HUES6 (cell line): ENCODE measurements at regions not wholly inside any gene's neighbourhood (a gene's known extent, or its start where the extent isn't known, plus 50 kb on each side); places are given as distances from the start of the nearest gene placed in this dataset.
"Not testable (repeated sequence)": the region's sequence is repeated elsewhere in the genome, so short reads cannot be mapped to it uniquely, and the experiment has no call there.

ENCODE experiments used
- H3K27ac ChIP-seq: 2 replicates; pipeline ENCODE4 v1.7.0; 2013; ENCODE audit warnings: low read depth, mild to moderate bottlenecking, low read length, inconsistent platforms
- H3K27me3 ChIP-seq: 2 replicates; pipeline ENCODE4 v1.6.1; 2013; ENCODE audit warnings: low read length; ENCODE audit not compliant: control insufficient read depth, insufficient read depth
- H3K36me3 ChIP-seq: 2 replicates; pipeline ENCODE4 v1.6.1; 2013; ENCODE audit warnings: low read length; ENCODE audit not compliant: control insufficient read depth, insufficient read depth
- H3K4me1 ChIP-seq: 2 replicates; pipeline ENCODE4 v1.6.1; 2013; ENCODE audit warnings: low read length; ENCODE audit not compliant: control insufficient read depth, insufficient read depth
- H3K4me3 ChIP-seq: 2 replicates; pipeline ENCODE4 v1.5.1; 2013; ENCODE audit warnings: low read depth, low read length
- H3K9ac ChIP-seq: one replicate; pipeline ENCODE4 v1.6.1; 2013; ENCODE audit warnings: mild to moderate bottlenecking, low read length
- H3K9me3 ChIP-seq: 2 replicates; pipeline ENCODE4 v1.6.1; 2013; ENCODE audit warnings: low read depth, low read length; ENCODE audit not compliant: control insufficient read depth, insufficient read depth

DNA sequence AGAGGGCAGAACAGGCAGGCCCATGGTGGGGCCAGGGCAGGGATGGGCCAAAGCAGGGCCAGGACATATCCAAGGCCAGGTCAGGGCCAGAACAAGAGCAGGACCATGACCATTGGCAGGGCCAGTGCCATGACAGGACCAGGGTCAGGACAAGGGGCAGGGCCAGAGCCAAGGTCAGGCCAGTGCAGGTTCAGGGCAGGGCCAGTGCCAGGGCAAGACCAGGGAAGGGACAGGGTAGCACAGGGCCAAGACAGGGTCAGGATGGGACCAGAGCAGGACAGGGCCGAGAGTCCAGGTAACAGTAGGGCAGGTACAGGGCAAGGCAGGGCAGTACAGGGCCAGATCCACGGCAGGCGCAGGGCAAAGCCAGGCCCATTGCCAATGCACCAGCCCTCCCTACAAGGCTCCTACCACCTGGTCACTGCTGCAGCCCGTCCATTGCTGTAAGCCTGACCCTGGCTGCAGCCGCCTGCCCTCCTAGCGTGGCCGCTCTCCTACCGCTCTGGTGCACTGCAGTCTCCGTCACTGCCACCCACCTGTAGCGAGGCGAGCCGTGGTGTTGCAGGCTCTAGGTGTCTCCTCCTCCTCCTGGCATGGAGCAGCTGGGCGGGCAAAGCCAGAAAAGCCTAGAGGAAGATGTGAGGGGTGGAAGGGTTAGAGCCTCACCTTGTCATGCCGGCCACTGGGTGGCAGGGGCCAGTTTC, 397.1 kb downstream of the GOLGA6L6 start:
- H3K9me3 ChIP-seq, H3K27me3 ChIP-seq, H3K27ac ChIP-seq, H3K9ac ChIP-seq, H3K4me3 ChIP-seq, H3K36me3 ChIP-seq, H3K4me1 ChIP-seq: not testable (repeated sequence)

- H3K4me3 ChIP-seq, H3K27ac ChIP-seq, H3K9ac ChIP-seq, H3K36me3 ChIP-seq, H3K9me3 ChIP-seq, H3K4me1 ChIP-seq, H3K27me3 ChIP-seq: not testable (repeated sequence)
Observed at GRCh38 chr15:20142906-20143305, 398.7 kb downstream of the GOLGA6L6 start.

- H3K27me3 ChIP-seq, H3K36me3 ChIP-seq, H3K4me3 ChIP-seq, H3K9ac ChIP-seq, H3K9me3 ChIP-seq, H3K4me1 ChIP-seq, H3K27ac ChIP-seq: not testable (repeated sequence)
Observed at GRCh38 chr15:20142410-20142809, 399.2 kb downstream of the GOLGA6L6 start.

DNA sequence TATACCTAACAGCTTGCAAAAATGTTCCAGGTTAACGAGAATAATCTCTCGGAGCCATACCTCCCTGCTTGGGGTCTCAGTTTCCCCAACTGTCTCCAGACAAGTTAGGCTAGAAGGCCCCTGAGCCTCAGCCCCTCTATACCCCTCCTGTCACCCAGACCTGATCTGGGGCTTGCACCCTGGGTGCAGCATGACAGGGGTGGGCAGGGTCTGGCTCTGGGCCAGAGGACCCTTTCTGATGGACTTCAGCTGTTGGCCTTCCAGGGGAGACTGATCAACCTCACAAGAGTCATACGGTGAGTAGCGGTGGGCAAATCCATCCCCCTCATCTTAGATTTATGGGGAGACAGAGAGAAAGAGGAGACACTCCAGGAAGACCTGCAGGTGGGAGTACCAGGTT, 416.9 kb downstream of the GOLGA6L6 start:
- H3K9ac ChIP-seq, H3K27ac ChIP-seq, H3K4me3 ChIP-seq, H3K36me3 ChIP-seq, H3K9me3 ChIP-seq, H3K27me3 ChIP-seq, H3K4me1 ChIP-seq: not testable (repeated sequence)

- Histone ChIP-seq H3K4me3 (no peak overlapping the region), H3K27ac (no peak overlapping the region), H3K9me3 (peaks cover 5% of the 10 kb centered on the region; the same call in 1 of the 2 replicates), H3K4me1 (no peaks in the 10 kb centered on the region), H3K27me3 (no peaks in the 10 kb centered on the region), H3K36me3 (no peaks in the 10 kb centered on the region), H3K9ac (no peak overlapping the region)
Observed at GRCh38 chr15:20106026-20106425, 435.6 kb downstream of the GOLGA6L6 start.

DNA sequence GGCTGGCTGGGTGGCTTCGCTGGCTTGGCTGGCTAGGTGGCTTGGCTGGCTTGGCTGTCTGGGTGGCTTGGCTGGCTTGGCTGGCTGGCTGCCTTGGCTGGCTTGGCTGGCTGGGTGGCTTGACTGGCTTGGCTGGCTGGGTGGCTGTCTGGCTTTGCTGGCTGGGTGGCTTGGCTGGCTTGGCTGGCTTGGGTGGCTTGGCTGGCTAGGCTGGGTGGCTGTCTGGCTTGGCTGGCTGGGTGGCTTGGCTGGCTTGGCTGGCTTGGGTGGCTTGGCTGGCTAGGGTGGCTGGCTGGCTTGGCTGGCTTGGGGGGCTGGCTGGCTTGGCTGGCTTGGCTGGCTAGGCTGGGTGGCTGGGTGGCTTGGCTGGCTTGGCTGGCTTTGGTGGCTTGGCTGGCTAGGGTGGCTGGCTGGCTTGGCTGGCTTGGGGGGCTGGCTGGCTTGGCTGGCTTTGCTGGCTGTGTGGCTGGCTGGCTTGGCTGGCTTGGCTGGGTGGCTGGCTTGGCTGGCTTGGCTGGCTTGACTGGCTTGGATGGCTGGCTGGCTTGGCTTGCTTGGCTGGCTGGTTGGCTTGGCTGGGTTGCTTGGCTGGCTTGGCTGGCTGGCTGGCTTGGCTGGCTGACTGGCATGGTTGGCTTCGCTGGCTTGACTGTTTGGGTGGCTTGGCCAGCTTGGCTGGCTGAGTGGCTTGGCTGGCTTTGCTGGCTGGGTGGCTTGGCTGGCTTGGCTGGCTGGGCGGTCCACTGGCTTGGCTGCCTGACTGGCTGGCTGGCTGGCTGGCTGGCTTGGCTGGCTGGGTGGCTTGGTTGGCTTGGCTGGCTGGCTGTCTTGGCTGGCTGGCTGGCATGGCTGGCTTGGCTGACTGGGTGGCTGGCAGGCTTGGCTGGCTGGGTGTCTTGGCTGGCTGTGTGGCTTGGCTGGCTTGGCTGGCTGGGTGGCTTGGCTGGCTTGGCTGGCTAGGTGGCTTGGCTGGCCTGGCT, 436.3 kb downstream of the GOLGA6L6 start:
- H3K27me3 ChIP-seq, H3K27ac ChIP-seq, H3K4me3 ChIP-seq, H3K9ac ChIP-seq, H3K4me1 ChIP-seq, H3K9me3 ChIP-seq, H3K36me3 ChIP-seq: not testable (repeated sequence)

DNA sequence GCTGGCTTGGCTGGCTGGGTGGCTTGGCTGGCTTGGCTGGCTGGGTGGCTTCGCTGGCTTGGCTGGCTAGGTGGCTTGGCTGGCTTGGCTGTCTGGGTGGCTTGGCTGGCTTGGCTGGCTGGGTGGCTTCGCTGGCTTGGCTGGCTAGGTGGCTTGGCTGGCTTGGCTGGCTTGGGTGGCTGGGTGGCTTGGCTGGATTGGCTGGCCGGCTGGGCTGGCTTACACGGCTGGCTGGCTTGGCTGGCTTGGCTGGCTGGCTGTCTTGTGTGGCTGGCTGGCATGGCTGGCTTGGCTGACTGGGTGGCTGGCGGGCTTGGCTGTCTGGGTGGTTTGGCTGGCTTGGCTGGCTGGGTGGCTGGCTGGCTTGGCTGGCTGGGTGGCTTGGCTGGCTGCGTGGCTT, 437.0 kb downstream of the GOLGA6L6 start:
- H3K4me1 ChIP-seq, H3K9ac ChIP-seq, H3K9me3 ChIP-seq, H3K27me3 ChIP-seq, H3K36me3 ChIP-seq, H3K4me3 ChIP-seq, H3K27ac ChIP-seq: not testable (repeated sequence)

GRCh38 chr15:20102862-20103261, 438.7 kb downstream of the GOLGA6L6 start:
- H3K27ac ChIP-seq, H3K36me3 ChIP-seq, H3K4me3 ChIP-seq, H3K9ac ChIP-seq, H3K27me3 ChIP-seq, H3K9me3 ChIP-seq, H3K4me1 ChIP-seq: not testable (repeated sequence)

DNA sequence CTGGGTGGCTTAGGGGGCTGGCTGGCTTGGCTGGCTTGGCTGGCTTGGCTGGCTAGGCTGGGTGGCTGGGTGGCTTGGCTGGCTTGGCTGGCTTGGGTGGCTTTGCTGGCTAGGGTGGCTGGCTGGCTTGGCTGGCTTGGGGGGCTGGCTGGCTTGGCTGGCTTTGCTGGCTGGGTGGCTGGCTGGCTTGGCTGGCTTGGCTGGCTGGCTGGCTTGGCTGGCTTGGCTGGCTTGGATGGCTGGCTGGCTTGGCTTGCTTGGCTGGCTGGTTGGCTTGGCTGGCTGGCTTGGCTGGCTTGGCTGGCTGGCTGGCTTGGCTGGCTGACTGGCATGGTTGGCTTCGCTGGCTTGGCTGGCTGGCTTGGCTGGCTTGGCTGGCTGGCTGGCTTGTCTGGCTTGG, 439.4 kb downstream of the GOLGA6L6 start:
- H3K9me3 ChIP-seq, H3K36me3 ChIP-seq, H3K9ac ChIP-seq, H3K4me3 ChIP-seq, H3K4me1 ChIP-seq, H3K27ac ChIP-seq, H3K27me3 ChIP-seq: not testable (repeated sequence)

DNA sequence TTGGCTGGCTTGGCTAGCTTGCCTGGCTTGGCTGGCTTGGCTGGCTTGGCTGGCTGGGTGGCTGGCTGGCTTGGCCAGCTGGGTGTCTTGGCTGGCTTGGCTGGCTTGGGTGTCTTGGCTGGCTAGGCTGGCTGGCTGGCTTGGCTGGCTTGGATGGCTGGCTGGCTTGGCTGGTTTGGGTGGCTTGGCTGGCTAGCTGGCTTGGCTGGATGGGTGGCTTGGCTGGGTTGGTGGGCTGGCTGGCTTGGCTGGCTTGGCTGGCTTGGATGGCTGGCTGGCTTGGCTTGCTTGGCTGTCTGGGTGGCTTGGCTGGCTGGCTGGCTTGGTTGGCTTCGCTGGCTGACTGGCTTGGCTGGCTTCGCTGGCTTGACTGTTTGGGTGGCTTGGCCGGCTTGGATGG, 440.3 kb downstream of the GOLGA6L6 start:
- H3K4me1 ChIP-seq, H3K9me3 ChIP-seq, H3K36me3 ChIP-seq, H3K4me3 ChIP-seq, H3K27ac ChIP-seq, H3K27me3 ChIP-seq, H3K9ac ChIP-seq: not testable (repeated sequence)

DNA sequence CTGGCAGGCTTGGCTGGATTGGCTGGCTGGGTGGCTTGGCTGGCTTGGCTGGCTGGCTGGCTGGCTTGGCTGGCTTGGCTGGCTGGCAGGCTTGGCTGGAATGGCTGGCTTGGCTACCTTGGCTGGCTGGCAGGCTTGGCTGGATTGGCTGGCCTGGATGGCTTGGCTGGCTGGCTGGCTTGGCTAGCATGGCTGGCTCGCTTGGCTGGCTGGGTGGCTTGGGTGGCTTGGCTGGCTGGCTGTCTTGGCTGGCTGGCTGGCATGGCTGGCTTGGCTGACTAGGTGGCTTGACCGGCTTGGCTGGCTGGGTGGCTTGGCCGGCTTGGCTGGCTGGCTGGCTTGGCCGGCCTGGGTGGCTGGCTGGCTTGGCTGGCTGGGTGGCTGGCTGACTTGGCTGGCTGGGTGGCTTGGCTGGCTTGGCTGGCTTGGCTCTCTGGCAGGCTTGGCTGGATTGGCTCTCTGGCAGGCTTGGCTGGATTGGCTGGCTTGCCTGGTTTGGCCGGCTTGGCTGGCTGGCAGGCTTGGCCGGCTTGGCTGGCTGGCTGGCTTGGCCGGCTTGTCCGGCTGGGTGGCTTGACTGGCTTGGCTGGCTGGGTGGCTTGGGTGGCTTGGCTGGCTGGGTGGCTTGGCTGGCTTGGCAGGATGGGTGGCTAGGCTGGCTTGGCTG, 440.9 kb downstream of the GOLGA6L6 start:
- not testable (repeated sequence) for H3K36me3 ChIP-seq, H3K4me3 ChIP-seq, H3K27ac ChIP-seq, H3K9me3 ChIP-seq, H3K9ac ChIP-seq, H3K27me3 ChIP-seq, H3K4me1 ChIP-seq
